Astrocyte of the spinal cord (primary cell): ENCODE measurements at regions not wholly inside any gene's neighbourhood (a gene's known extent, or its start where the extent isn't known, plus 50 kb on each side); places are given as distances from the start of the nearest gene placed in this dataset.

Experiments used
- DNase-seq: peaks from one replicate; pipeline ENCODE4 v3.0.0; 2011; ENCODE audit warnings: low read depth, low spot score
- H3K4me3 ChIP-seq: 2 replicates; pipeline ENCODE4 v1.5.1; 2011; ENCODE audit warnings: low read depth, mild to moderate bottlenecking, low read length, moderate library complexity
- in situ Hi-C: cut with HindIII; loops from 2 replicates; pipeline ENCODE4 v1.10.0; 2017; ENCODE audit warnings: low sequenced_read_pairs
- TF ChIP-seq, protein P1 (sequence below): IDR thresholded peaks from 2 replicates; pipeline ENCODE4 v1.5.1; 2012; ENCODE audit warnings: low read depth, mild to moderate bottlenecking, low read length, inconsistent platforms

DNA sequence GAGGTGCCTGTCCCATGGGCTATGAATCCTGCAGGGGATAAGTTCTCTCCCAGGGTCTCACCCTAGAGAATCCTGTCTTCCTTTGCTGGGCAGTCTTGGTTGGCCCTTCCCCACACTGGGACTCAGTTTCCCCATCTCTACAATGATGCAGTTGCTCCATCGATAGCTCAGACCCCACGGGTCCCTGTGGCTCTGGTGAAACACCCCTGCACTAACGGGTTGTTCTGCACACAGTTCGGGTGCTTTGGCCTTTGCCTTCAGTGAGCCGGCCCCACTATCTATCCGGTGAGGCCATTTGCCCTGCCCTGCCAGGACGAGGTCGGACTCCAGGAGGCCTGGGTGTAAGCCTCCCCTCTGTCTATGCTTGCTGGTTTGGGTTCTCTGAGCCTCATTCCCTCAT is 76.5 kb upstream of the PCBD1 start:
- H3K4me3 ChIP-seq: no peak overlapping the region
- in situ Hi-C loops: no loop called here
- no peak for DNase-seq
- TF ChIP-seq, protein P1, sequence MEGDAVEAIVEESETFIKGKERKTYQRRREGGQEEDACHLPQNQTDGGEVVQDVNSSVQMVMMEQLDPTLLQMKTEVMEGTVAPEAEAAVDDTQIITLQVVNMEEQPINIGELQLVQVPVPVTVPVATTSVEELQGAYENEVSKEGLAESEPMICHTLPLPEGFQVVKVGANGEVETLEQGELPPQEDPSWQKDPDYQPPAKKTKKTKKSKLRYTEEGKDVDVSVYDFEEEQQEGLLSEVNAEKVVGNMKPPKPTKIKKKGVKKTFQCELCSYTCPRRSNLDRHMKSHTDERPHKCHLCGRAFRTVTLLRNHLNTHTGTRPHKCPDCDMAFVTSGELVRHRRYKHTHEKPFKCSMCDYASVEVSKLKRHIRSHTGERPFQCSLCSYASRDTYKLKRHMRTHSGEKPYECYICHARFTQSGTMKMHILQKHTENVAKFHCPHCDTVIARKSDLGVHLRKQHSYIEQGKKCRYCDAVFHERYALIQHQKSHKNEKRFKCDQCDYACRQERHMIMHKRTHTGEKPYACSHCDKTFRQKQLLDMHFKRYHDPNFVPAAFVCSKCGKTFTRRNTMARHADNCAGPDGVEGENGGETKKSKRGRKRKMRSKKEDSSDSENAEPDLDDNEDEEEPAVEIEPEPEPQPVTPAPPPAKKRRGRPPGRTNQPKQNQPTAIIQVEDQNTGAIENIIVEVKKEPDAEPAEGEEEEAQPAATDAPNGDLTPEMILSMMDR: no peak

GRCh38 chr10:70965566-70965965 is 77.2 kb upstream of the PCBD1 start:
- TF ChIP-seq, protein P1: no peak
- DNase-seq: no peak
- in situ Hi-C loops: no loop called here
- H3K4me3 ChIP-seq: no peak overlapping the region

- DNase-seq: no peak
- in situ Hi-C loops: no loop called here
- TF ChIP-seq, protein P1: no peak
- no peak overlapping the region for H3K4me3 ChIP-seq
These were observed 78.5 kb upstream of the PCBD1 start for GRCh38 chr10:70966646-70967553.

DNA sequence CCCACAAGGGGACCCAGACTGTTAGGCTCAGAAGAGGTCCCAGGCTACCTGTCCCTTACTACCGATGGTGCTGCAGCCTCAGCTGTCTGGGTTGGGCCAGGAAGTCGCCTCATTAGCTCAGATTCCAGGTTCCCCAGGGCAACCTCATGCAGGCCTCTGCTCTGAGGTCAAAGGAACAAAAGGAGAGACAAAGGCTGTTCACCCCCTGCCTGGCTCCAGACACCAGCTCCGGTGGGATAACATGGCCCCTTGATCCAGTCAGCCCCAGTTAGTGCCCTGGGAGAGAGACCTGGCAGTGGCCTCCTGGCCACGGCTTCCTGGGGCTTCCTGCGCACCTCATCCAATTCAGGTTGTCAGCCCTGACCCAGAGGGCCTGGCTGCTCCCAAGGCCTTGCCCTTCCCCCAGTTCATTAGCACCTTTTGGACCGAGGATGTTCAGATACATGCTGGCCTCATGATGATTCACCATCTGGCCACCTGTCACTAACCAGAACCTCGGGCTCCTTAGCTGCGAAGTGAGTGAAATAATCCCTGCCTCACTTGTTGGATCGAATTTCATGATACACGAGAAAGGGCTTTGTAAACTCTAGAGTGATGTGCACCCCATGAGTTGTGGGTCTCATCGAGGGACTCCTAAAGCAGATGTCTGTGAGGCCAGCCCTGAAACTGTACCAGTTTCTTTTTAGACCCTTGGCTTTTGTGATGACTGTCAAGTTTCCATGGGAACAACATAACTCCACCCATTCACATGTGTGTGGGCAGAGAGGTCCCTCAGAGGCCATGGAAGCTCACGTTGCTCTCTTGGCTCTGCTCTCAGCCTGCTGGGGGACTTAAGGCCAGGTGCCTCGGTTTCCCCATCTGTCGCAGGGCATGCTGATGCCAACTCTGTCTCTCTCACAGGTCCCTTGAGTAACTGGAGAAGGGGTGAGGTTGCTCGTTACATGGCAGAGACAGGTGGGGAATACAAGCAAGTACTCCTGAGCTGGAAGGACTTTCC is 79.5 kb upstream of the PCBD1 start:
- TF ChIP-seq, protein P1: no peak
- DNase-seq: peak; percentile 12
- in situ Hi-C loops: no loop called here
- no peak overlapping the region for H3K4me3 ChIP-seq

- H3K4me3 ChIP-seq: no peak overlapping the region
- in situ Hi-C loops: no loop called here
- TF ChIP-seq, protein P1: no peak
- DNase-seq: no peak
These were observed 80.8 kb upstream of the PCBD1 start for GRCh38 chr10:70969188-70969587.

- no peak for DNase-seq
- in situ Hi-C loops: no loop called here
- H3K4me3 ChIP-seq: no peak overlapping the region
- TF ChIP-seq, protein P1: no peak
These were observed 82.5 kb upstream of the PCBD1 start for GRCh38 chr10:70970830-70971229.
